ENCODE measurements at regions not wholly inside any gene's neighbourhood (a gene's known extent, or its start where the extent isn't known, plus 50 kb on each side); places are given as distances from the start of the nearest gene placed in this dataset.
"Not testable (repeated sequence)": the region's sequence is repeated elsewhere in the genome, so short reads cannot be mapped to it uniquely, and the experiment has no call there.

GRCh38 chr14:30193845-30194501 lies 266.3 kb upstream of the PRKD1 start:
- no peak overlapping the region for H3K27ac ChIP-seq
- TF ChIP-seq POLR2AphosphoS5 (IDR thresholded peaks at IDR 0.05) (no peak), POLR2A (IDR thresholded peaks at IDR 0.05) (no peak), CTCF (IDR thresholded peaks at IDR 0.05) (no peak), EP300 (IDR thresholded peaks at IDR 0.05) (no peak)
- H3K9me3 ChIP-seq: no peaks in the 10 kb centered on the region
- WGBS, 5 donors: 69 to 82% (median 81%) methylated on average over 4 of the region's 4 CpGs
- no peaks in the 10 kb centered on the region for H3K27me3 ChIP-seq
- peak in 1 of 2 donors; percentile 44 for DNase-seq
- H3K4me3 ChIP-seq: no peak overlapping the region
- H3K4me1 ChIP-seq: no peaks in the 10 kb centered on the region
- intact Hi-C loops (cut with DNase I; ENCODE audit: low total_unique reads): no loop called here
- no peaks in the 10 kb centered on the region for H3K36me3 ChIP-seq

GRCh38 chr14:30194741-30195148 lies 267.1 kb upstream of the PRKD1 start:
- TF ChIP-seq POLR2A (IDR thresholded peaks at IDR 0.05) (no peak), POLR2AphosphoS5 (IDR thresholded peaks at IDR 0.05) (no peak), EP300 (IDR thresholded peaks at IDR 0.05) (no peak), CTCF (IDR thresholded peaks at IDR 0.05) (no peak)
- no peaks in the 10 kb centered on the region for H3K27me3 ChIP-seq
- no peak overlapping the region for H3K4me3 ChIP-seq
- no peaks in the 10 kb centered on the region for H3K9me3 ChIP-seq
- peak in 1 of 2 donors; percentile 13 for DNase-seq
- intact Hi-C loops (cut with DNase I; ENCODE audit: low total_unique reads): no loop called here
- H3K27ac ChIP-seq: peak overlapping the region in 1 of 5 donors; percentile 1
- no peaks in the 10 kb centered on the region for H3K4me1 ChIP-seq
- H3K36me3 ChIP-seq: no peaks in the 10 kb centered on the region
- WGBS, 5 donors: 47 to 64% (median 61%) methylated on average over 2 of the region's 2 CpGs

- Histone ChIP-seq H3K27ac (no peak overlapping the region), H3K4me1 (no peaks in the 10 kb centered on the region), H3K9me3 (no peaks in the 10 kb centered on the region), H3K4me3 (no peak overlapping the region), H3K27me3 (no peaks in the 10 kb centered on the region), H3K36me3 (no peaks in the 10 kb centered on the region)
- no peak for DNase-seq
- WGBS, 5 donors: 37 to 50% (median 38%) methylated on average over 3 of the region's 3 CpGs
- intact Hi-C loops (cut with DNase I; ENCODE audit: low total_unique reads): no loop called here
- TF ChIP-seq POLR2A (IDR thresholded peaks at IDR 0.05): no peak
- no peak for TF ChIP-seq CTCF (IDR thresholded peaks at IDR 0.05)
- no peak for TF ChIP-seq EP300 (IDR thresholded peaks at IDR 0.05)
- no peak for TF ChIP-seq POLR2AphosphoS5 (IDR thresholded peaks at IDR 0.05)
These were observed 268.3 kb upstream of the PRKD1 start for GRCh38 chr14:30195941-30196340.

GRCh38 chr14:30196861-30197260 lies 269.2 kb upstream of the PRKD1 start:
- H3K36me3 ChIP-seq: no peaks in the 10 kb centered on the region
- no peak overlapping the region for H3K4me3 ChIP-seq
- H3K4me1 ChIP-seq: no peaks in the 10 kb centered on the region
- H3K27ac ChIP-seq: no peak overlapping the region
- intact Hi-C loops (cut with DNase I; ENCODE audit: low total_unique reads): no loop called here
- WGBS, 5 donors: 86 to 95% (median 93%) methylated on average over 2 of the region's 2 CpGs
- H3K9me3 ChIP-seq: no peaks in the 10 kb centered on the region
- no peak for DNase-seq
- H3K27me3 ChIP-seq: no peaks in the 10 kb centered on the region
- TF ChIP-seq EP300 (IDR thresholded peaks at IDR 0.05): no peak
- no peak for TF ChIP-seq POLR2A (IDR thresholded peaks at IDR 0.05)

GRCh38 chr14:30198720-30199119 lies 271.1 kb upstream of the PRKD1 start:
- H3K4me3 ChIP-seq; intact Hi-C loops (cut with DNase I; ENCODE audit: low total_unique reads): not testable (repeated sequence)
- WGBS, 5 donors: 65 to 70% (median 69%) methylated on average over 3 of the region's 3 CpGs

More at GRCh38 chr14:30198720-30199119, 271.1 kb upstream of the PRKD1 start:
- DNase-seq, H3K4me1 ChIP-seq, H3K9me3 ChIP-seq, H3K36me3 ChIP-seq, H3K27me3 ChIP-seq, H3K27ac ChIP-seq: not testable (repeated sequence)

All from stomach (tissue), 8 donors.